ENCODE measurements at regions not wholly inside any gene's neighbourhood (a gene's known extent, or its start where the extent isn't known, plus 50 kb on each side); places are given as distances from the start of the nearest gene placed in this dataset.

DNA sequence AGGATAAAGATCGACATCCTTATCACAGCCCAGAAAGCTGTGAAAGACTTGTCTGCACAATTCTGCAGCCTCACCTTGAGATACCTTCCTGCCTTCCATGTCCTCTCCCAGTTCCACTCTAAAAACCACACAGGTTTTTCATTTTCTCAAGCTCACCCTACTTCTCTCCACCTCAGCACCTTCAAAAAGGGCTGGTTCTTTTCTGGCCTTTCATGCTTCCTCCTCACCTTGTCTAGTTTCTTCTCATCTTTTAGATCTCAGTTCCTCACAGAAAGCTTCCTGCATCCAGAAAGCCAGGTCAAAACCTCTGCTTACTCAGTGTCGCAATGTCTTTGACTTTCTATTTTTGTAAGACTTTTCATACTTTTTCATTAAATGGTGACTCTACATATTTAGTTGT lies 140.2 kb upstream of the STT3B start:
- H3K27me3 ChIP-seq: no peaks in the 10 kb centered on the region
- WGBS, 2 donors: 89 to 95% methylated on average over 2 of the region's 2 CpGs
- H3K4me3 ChIP-seq: no peak overlapping the region
- no peak for DNase-seq (ENCODE audit: low spot score in 2 of 2)
- TF ChIP-seq POLR2A (IDR thresholded peaks at IDR 0.05) (no peak), CTCF (IDR thresholded peaks at IDR 0.05) (no peak), EP300 (IDR thresholded peaks at IDR 0.05) (no peak)
- no peaks in the 10 kb centered on the region for H3K4me1 ChIP-seq
- H3K9me3 ChIP-seq: no peaks in the 10 kb centered on the region
- H3K27ac ChIP-seq: no peak overlapping the region
- H3K36me3 ChIP-seq: no peaks in the 10 kb centered on the region

- no peaks in the 10 kb centered on the region for H3K4me1 ChIP-seq
- H3K27ac ChIP-seq: no peak overlapping the region
- H3K27me3 ChIP-seq: no peaks in the 10 kb centered on the region
- H3K9me3 ChIP-seq: no peaks in the 10 kb centered on the region
- 50 to 64% methylated on average over 1 of the region's 1 CpG for WGBS, 2 donors
- no peak overlapping the region for H3K4me3 ChIP-seq
- TF ChIP-seq EP300 (IDR thresholded peaks at IDR 0.05) (no peak), CTCF (IDR thresholded peaks at IDR 0.05) (no peak), POLR2A (IDR thresholded peaks at IDR 0.05) (no peak)
- DNase-seq (ENCODE audit: low spot score in 2 of 2): no peak
- H3K36me3 ChIP-seq: no peaks in the 10 kb centered on the region
Observed at GRCh38 chr3:31399271-31399670, 133.5 kb upstream of the STT3B start.

DNA sequence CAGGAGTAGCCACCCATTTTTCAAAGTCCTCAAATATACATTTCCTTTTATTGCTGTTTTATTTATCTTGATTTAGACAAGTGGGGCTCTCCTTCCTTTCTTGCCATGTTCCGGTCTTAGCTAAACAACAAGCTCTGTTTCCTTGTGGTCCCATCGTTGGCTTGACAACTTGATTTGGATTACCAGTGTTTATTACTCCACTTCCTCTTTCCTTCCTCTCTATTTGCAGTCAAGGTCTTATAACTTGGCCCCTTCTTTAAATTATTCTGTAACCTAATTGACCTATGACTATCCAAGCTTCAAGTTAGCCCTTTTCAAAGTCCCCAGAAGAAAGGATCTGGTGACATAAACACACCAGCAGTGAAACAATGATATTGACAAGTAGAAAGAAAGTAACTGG lies 130.6 kb upstream of the STT3B start:
- Histone ChIP-seq H3K36me3 (no peaks in the 10 kb centered on the region), H3K27me3 (no peaks in the 10 kb centered on the region), H3K4me3 (no peak overlapping the region), H3K9me3 (no peaks in the 10 kb centered on the region), H3K27ac (no peak overlapping the region), H3K4me1 (peaks cover 0 to 13% (median 0%) of the 10 kb centered on the region in 4 donors)
- 56 to 60% methylated on average over 2 of the region's 2 CpGs for WGBS, 2 donors
- no peak for DNase-seq (ENCODE audit: low spot score in 2 of 2)
- TF ChIP-seq POLR2A (IDR thresholded peaks at IDR 0.05) (no peak), CTCF (IDR thresholded peaks at IDR 0.05) (no peak), EP300 (IDR thresholded peaks at IDR 0.05) (no peak)

DNA sequence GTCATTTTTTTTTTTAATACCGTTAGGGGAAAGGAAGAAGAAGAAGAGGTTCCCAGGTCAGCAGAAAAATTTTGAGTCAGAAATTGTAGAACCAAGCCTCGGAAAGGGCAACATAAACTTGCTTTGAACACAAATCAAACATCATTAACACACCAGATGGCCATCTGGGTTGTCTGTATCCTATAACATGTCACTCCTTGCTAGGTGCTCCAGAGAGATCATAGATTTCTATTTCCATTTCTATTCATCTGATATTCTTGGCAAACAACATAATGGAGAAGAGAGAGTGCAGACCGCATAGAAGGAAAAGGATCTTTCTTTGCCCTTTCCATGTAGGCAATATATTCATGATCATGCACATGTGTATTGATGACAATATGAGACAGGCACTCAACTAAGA lies 129.5 kb upstream of the STT3B start:
- Histone ChIP-seq H3K36me3 (no peaks in the 10 kb centered on the region), H3K9me3 (no peaks in the 10 kb centered on the region), H3K4me1 (peaks cover 0 to 20% (median 0%) of the 10 kb centered on the region in 4 donors), H3K27me3 (no peaks in the 10 kb centered on the region), H3K27ac (no peak overlapping the region), H3K4me3 (no peak overlapping the region)
- no peak for TF ChIP-seq CTCF (IDR thresholded peaks at IDR 0.05)
- no peak for TF ChIP-seq POLR2A (IDR thresholded peaks at IDR 0.05)
- TF ChIP-seq EP300 (IDR thresholded peaks at IDR 0.05): no peak
- 75 to 77% methylated on average over 3 of the region's 3 CpGs for WGBS, 2 donors
- DNase-seq (ENCODE audit: low spot score in 2 of 2): no peak

GRCh38 chr3:31404871-31405270 lies 127.9 kb upstream of the STT3B start:
- Histone ChIP-seq H3K27me3 (no peaks in the 10 kb centered on the region), H3K9me3 (no peaks in the 10 kb centered on the region), H3K4me3 (no peak overlapping the region), H3K36me3 (no peaks in the 10 kb centered on the region), H3K4me1 (peaks cover 0 to 20% (median 0%) of the 10 kb centered on the region in 4 donors), H3K27ac (no peak overlapping the region)
- WGBS, 2 donors: 62 to 69% methylated on average over 1 of the region's 1 CpG
- DNase-seq (ENCODE audit: low spot score in 2 of 2): no peak
- no peak for TF ChIP-seq CTCF (IDR thresholded peaks at IDR 0.05)
- no peak for TF ChIP-seq POLR2A (IDR thresholded peaks at IDR 0.05)
- no peak for TF ChIP-seq EP300 (IDR thresholded peaks at IDR 0.05)
